ENCODE measurements at regions not wholly inside any gene's neighbourhood (a gene's known extent, or its start where the extent isn't known, plus 50 kb on each side); places are given as distances from the start of the nearest gene placed in this dataset.
"Not testable (repeated sequence)": the region's sequence is repeated elsewhere in the genome, so short reads cannot be mapped to it uniquely, and the experiment has no call there.

GRCh38 chr7:149334930-149335329 is 72.9 kb downstream of the ZNF783 start:
- intact Hi-C loops (cut with DNase I), result no loop called here
- TF ChIP-seq CTCF (IDR thresholded peaks at IDR 0.05), result no peak
- no peak overlapping the region for H3K4me3 ChIP-seq
- no peak overlapping the region for H3K27ac ChIP-seq
- H3K36me3 ChIP-seq, result no peaks in the 10 kb centered on the region
- ATAC-seq (no peak), DNase-seq (no peak)
- H3K4me1 ChIP-seq, result no peaks in the 10 kb centered on the region
- H3K9me3 ChIP-seq, result peaks cover 0 to 20% (median 7%) of the 10 kb centered on the region in 11 donors
- WGBS, 2 donors, result 57 to 62% methylated on average over 3 of the region's 3 CpGs
- peaks cover 0 to 4% (median 0%) of the 10 kb centered on the region in 7 donors for H3K27me3 ChIP-seq

- Histone ChIP-seq H3K36me3 (no peaks in the 10 kb centered on the region), H3K27ac (no peak overlapping the region), H3K4me3 (no peak overlapping the region), H3K4me1 (no peaks in the 10 kb centered on the region), H3K9me3 (peaks cover 0 to 39% (median 6%) of the 10 kb centered on the region in 11 donors), H3K27me3 (peaks cover 0 to 3% (median 0%) of the 10 kb centered on the region in 7 donors)
- WGBS, 2 donors, result 63 to 65% methylated on average over 3 of the region's 3 CpGs
- TF ChIP-seq CTCF (IDR thresholded peaks at IDR 0.05), result no peak
- ATAC-seq (no peak), DNase-seq (no peak)
- intact Hi-C loops (cut with DNase I), result no loop called here
Measured at GRCh38 chr7:149348758-149349369, 86.9 kb downstream of the ZNF783 start.

GRCh38 chr7:149353739-149354504 is 91.9 kb downstream of the ZNF783 start:
- DNase-seq (no peak), ATAC-seq (no peak)
- no peaks in the 10 kb centered on the region for H3K4me1 ChIP-seq
- intact Hi-C loops (cut with DNase I), result loop anchor here in 1 of 10 donors (10.0 kb wide), 1 partner anchor 61 kb away; no protein-coding TSS in a partner anchor
- no peaks in the 10 kb centered on the region for H3K36me3 ChIP-seq
- WGBS, 2 donors, result 59 to 67% methylated on average over 6 of the region's 6 CpGs
- H3K27ac ChIP-seq, result no peak overlapping the region
- H3K4me3 ChIP-seq, result no peak overlapping the region
- no peak for TF ChIP-seq CTCF (IDR thresholded peaks at IDR 0.05)
- no peaks in the 10 kb centered on the region for H3K27me3 ChIP-seq
- H3K9me3 ChIP-seq, result peaks cover 0 to 20% (median 1%) of the 10 kb centered on the region in 11 donors

- peaks cover 0 to 18% (median 0%) of the 10 kb centered on the region in 11 donors for H3K9me3 ChIP-seq
- not testable (repeated sequence) for ATAC-seq, H3K36me3 ChIP-seq, DNase-seq, H3K4me3 ChIP-seq, H3K4me1 ChIP-seq, H3K27me3 ChIP-seq, H3K27ac ChIP-seq
- intact Hi-C loops (cut with DNase I), result loop anchor here in 1 of 10 donors (10.0 kb wide), 1 partner anchor 60 kb away; no protein-coding TSS in a partner anchor
- WGBS, 2 donors, result 83 to 86% methylated on average over 11 of the region's 11 CpGs
Measured at GRCh38 chr7:149355035-149355389, 93.0 kb downstream of the ZNF783 start.
